ENCODE measurements at regions not wholly inside any gene's neighbourhood (a gene's known extent, or its start where the extent isn't known, plus 50 kb on each side); places are given as distances from the start of the nearest gene placed in this dataset.
"Not testable (repeated sequence)": the region's sequence is repeated elsewhere in the genome, so short reads cannot be mapped to it uniquely, and the experiment has no call there.

GRCh38 chr13:44682416-44682815 lies 106.3 kb upstream of the TSC22D1 start:
- TF ChIP-seq CTCF (conservative IDR thresholded peaks at IDR 0.05; ENCODE audit: low read depth, low read length); EZH2 (IDR thresholded peaks at IDR 0.05; ENCODE audit: low read length, unreplicated experiment): not testable (repeated sequence)

All from PC-3 (cell line).